DOHH2 (cell line): ENCODE measurements at regions not wholly inside any gene's neighbourhood (a gene's known extent, or its start where the extent isn't known, plus 50 kb on each side); places are given as distances from the start of the nearest gene placed in this dataset.

Experiments
- EZH2phosphoT487 ChIP-seq: fragments of 200-600 bp; sonication (generic); IDR thresholded peaks from 2 replicates; pipeline ENCODE4 v1.6.1; 2017; ENCODE audit warnings: borderline replicate concordance, mild to moderate bottlenecking, antibody characterized with exemption, low read length, moderate library complexity, mixed read lengths
- TF ChIP-seq, protein P1 (sequence below): fragments of 200-600 bp; sonication (generic); IDR thresholded peaks from one replicate; pipeline ENCODE4 v1.5.1; 2014; ENCODE audit warnings: antibody characterized with exemption, mild to moderate bottlenecking, low read depth, low read length; ENCODE audit not compliant: poor library complexity, severe bottlenecking

- TF ChIP-seq, protein P1, sequence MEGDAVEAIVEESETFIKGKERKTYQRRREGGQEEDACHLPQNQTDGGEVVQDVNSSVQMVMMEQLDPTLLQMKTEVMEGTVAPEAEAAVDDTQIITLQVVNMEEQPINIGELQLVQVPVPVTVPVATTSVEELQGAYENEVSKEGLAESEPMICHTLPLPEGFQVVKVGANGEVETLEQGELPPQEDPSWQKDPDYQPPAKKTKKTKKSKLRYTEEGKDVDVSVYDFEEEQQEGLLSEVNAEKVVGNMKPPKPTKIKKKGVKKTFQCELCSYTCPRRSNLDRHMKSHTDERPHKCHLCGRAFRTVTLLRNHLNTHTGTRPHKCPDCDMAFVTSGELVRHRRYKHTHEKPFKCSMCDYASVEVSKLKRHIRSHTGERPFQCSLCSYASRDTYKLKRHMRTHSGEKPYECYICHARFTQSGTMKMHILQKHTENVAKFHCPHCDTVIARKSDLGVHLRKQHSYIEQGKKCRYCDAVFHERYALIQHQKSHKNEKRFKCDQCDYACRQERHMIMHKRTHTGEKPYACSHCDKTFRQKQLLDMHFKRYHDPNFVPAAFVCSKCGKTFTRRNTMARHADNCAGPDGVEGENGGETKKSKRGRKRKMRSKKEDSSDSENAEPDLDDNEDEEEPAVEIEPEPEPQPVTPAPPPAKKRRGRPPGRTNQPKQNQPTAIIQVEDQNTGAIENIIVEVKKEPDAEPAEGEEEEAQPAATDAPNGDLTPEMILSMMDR: no peak
- TF ChIP-seq EZH2phosphoT487: no peak
Observed at GRCh38 chr4:98739751-98740150, 81.3 kb upstream of the TSPAN5 start.
